GM18508 (cell line): ENCODE measurements at regions not wholly inside any gene's neighbourhood (a gene's known extent, or its start where the extent isn't known, plus 50 kb on each side); places are given as distances from the start of the nearest gene placed in this dataset.

Experiments used
- ATAC-seq: cut with Tn5 transposase; IDR thresholded peaks from one replicate; pipeline ENCODE4 v1.9.1; 2021; ENCODE audit warnings: moderate number of reproducible peaks; ENCODE audit not compliant: insufficient read depth, unreplicated experiment

- no peak for ATAC-seq
Observed at GRCh38 chr6:66848244-66848953, 1141.4 kb upstream of the EYS start.

GRCh38 chr6:66838764-66839163 lies 1131.7 kb upstream of the EYS start:
- ATAC-seq, result no peak

GRCh38 chr6:66825539-66825938 lies 1118.5 kb upstream of the EYS start:
- no peak for ATAC-seq

GRCh38 chr6:66814156-66814555 lies 1107.1 kb upstream of the EYS start:
- no peak for ATAC-seq

- no peak for ATAC-seq
Observed at GRCh38 chr6:66808771-66809170, 1101.7 kb upstream of the EYS start.

- ATAC-seq, result no peak
Observed at GRCh38 chr6:66796987-66797386, 1090.0 kb upstream of the EYS start.

- ATAC-seq, result no peak
Observed at GRCh38 chr6:66788579-66788978, 1081.6 kb upstream of the EYS start.

GRCh38 chr6:66772800-66773199 lies 1065.8 kb upstream of the EYS start:
- no peak for ATAC-seq

- no peak for ATAC-seq
Observed at GRCh38 chr6:66771626-66772025, 1064.6 kb upstream of the EYS start.

- no peak for ATAC-seq
Observed at GRCh38 chr6:66751630-66752029, 1044.6 kb upstream of the EYS start.

GRCh38 chr6:66740346-66740745 lies 1033.3 kb upstream of the EYS start:
- ATAC-seq, result no peak

- no peak for ATAC-seq
Observed at GRCh38 chr6:66735106-66735890, 1028.3 kb upstream of the EYS start.

GRCh38 chr6:66731310-66731709 lies 1024.3 kb upstream of the EYS start:
- no peak for ATAC-seq

GRCh38 chr6:66725670-66726069 lies 1018.6 kb upstream of the EYS start:
- no peak for ATAC-seq

GRCh38 chr6:66717801-66718200 lies 1010.8 kb upstream of the EYS start:
- no peak for ATAC-seq

GRCh38 chr6:66699385-66699784 lies 992.4 kb upstream of the EYS start:
- ATAC-seq, result no peak

- ATAC-seq, result no peak
Observed at GRCh38 chr6:66689608-66690007, 982.6 kb upstream of the EYS start.

- no peak for ATAC-seq
Observed at GRCh38 chr6:66687611-66688140, 980.6 kb upstream of the EYS start.

- no peak for ATAC-seq
Observed at GRCh38 chr6:66675906-66676305, 968.9 kb upstream of the EYS start.

GRCh38 chr6:66664112-66664511 lies 957.1 kb upstream of the EYS start:
- no peak for ATAC-seq

- ATAC-seq, result no peak
Observed at GRCh38 chr6:66662721-66663507, 955.9 kb upstream of the EYS start.
